Lower leg skin (tissue), 4 donors: ENCODE measurements at regions not wholly inside any gene's neighbourhood (a gene's known extent, or its start where the extent isn't known, plus 50 kb on each side); places are given as distances from the start of the nearest gene placed in this dataset.

Source experiments
- DNase-seq, 2 donors: peaks; one replicate each; pipeline ENCODE4 v3.0.0-alpha.2; 2019; ENCODE audit warnings: low spot score in 2 of 2
- H3K4me3 ChIP-seq: fragments of 200-600 bp; sonication (generic); 2 replicates; pipeline ENCODE4 v1.5.1; 2017; ENCODE audit warnings: mild to moderate bottlenecking, low read depth; ENCODE audit not compliant: poor library complexity, severe bottlenecking
- POLR2A ChIP-seq, 2 donors: fragments of 450-650 bp; IDR thresholded peaks; one replicate each; pipeline ENCODE4 v1.6.1; 2016 to 2017; ENCODE audit warnings: antibody characterized with exemption in 2 of 2, mild to moderate bottlenecking in 1 of 2, moderate library complexity in 1 of 2
- WGBS, 2 donors: methylation state at CpG; one replicate each; pipeline ENCODE4 v1.1.5; 2018; 5-methylcytosine and 5-hydroxymethylcytosine counted together
- intact Hi-C: fragments of 100-400 bp; cut with DNase I; formaldehyde crosslinking; loops from one replicate; pipeline ENCODE4 v1.15.0; 2023; ENCODE audit warnings: low total_unique reads
- TF ChIP-seq, protein P1 (sequence below), 3 donors: fragments of 450-650 bp; IDR thresholded peaks; one replicate each; pipeline ENCODE4 v1.5.1; 2016; ENCODE audit warnings: antibody characterized with exemption in 3 of 3, mild to moderate bottlenecking in 3 of 3, moderate library complexity in 2 of 3

DNA sequence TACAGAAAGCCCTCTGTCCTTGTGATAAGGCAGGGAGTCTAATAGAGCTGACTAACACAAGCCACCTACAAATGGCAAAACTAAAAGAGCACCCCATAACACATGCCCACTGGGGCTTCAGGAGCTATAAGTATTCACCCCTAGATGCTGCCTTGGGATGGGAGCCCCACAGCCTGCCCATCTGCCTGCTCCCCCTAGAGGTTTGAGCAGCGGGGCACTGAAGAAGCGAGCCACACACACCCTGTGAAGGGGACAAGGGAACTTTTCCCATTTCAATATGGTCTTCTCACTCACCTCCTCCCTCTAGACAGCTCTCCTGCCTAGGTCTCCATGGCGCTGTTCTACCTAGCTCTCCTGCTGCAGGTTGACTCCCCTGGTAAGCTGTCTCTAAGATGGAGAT lies 261.0 kb downstream of the SHQ1 start:
- TF ChIP-seq, protein P1, sequence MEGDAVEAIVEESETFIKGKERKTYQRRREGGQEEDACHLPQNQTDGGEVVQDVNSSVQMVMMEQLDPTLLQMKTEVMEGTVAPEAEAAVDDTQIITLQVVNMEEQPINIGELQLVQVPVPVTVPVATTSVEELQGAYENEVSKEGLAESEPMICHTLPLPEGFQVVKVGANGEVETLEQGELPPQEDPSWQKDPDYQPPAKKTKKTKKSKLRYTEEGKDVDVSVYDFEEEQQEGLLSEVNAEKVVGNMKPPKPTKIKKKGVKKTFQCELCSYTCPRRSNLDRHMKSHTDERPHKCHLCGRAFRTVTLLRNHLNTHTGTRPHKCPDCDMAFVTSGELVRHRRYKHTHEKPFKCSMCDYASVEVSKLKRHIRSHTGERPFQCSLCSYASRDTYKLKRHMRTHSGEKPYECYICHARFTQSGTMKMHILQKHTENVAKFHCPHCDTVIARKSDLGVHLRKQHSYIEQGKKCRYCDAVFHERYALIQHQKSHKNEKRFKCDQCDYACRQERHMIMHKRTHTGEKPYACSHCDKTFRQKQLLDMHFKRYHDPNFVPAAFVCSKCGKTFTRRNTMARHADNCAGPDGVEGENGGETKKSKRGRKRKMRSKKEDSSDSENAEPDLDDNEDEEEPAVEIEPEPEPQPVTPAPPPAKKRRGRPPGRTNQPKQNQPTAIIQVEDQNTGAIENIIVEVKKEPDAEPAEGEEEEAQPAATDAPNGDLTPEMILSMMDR (IDR thresholded peaks at IDR 0.05) = no peak
- TF ChIP-seq POLR2A (IDR thresholded peaks at IDR 0.05) = no peak
- 100% methylated on average over 3 of the region's 3 CpGs for WGBS, 2 donors

DNA sequence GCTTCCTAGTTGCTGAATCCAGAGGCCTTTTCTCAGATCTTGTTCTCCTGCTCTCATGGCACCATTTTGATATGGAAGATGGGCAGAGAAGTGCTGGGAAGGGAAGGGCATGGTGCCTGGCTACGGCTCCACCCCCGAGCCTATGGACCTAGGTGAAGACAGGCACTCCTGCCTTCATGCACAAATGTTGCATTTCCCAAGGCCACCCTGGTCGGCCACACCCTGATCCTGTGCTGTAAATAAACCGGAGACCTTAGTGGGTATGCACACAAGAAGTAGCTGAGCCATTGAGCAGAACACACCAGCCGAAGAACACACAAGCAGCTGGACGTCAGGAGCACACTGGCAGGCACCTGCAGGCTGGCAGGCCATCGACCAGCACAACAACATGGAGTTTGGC lies 261.6 kb downstream of the SHQ1 start:
- 95% methylated on average over 7 of the region's 7 CpGs for WGBS, 2 donors

More for the DNA sequence above, 261.0 kb downstream of the SHQ1 start:
- intact Hi-C loops = no loop called here
- H3K4me3 ChIP-seq = no peak overlapping the region
- DNase-seq = no peak

DNA sequence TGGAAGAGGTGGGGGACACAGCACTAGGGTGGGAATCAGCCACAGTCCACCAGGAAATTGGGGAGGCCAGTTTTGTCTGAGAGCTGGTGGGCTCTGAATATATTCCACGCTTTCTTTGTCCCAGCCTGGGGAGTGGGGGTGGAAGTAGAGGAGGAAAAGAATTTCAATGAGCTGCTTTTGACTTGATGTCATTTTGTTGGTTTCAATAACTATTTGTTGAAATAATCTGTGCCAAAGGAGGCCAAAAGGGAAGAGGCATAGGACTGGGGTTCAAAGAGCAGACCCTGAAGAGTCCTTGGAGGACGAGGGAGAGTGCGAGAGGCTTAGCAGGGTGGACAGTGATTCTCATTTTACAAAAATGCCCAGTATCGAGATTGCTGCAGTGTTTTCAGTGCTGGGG lies 262.3 kb downstream of the SHQ1 start:
- no peak for TF ChIP-seq POLR2A (IDR thresholded peaks at IDR 0.05)
- TF ChIP-seq, protein P1 (IDR thresholded peaks at IDR 0.05) = no peak
- H3K4me3 ChIP-seq = no peak overlapping the region
- DNase-seq = no peak
- 90% methylated on average over 4 of the region's 4 CpGs for WGBS, 2 donors
- intact Hi-C loops = no loop called here

More for the DNA sequence above, 261.6 kb downstream of the SHQ1 start:
- DNase-seq = no peak
- intact Hi-C loops = no loop called here
- no peak for TF ChIP-seq POLR2A (IDR thresholded peaks at IDR 0.05)
- TF ChIP-seq, protein P1 (IDR thresholded peaks at IDR 0.05) = no peak
- no peak overlapping the region for H3K4me3 ChIP-seq

DNA sequence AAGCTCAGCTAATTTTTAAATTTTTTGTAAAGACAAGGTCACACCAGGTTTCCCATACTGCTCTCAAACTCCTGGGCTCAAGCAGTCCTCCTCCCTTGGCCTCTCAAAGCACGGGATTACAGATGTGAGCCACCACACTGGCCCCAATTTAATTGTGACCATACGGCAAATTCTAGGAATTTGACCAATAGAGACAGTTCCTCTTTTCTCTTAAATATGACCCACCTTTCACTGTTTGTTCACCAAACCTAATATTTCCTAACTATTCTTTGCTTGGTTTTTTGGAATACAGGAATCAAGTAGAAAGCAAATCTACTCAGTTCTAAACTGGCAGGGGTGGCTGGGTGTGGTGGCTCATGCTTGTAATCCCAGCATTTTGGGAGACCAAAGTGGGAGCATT lies 264.0 kb downstream of the SHQ1 start:
- TF ChIP-seq, protein P1 (IDR thresholded peaks at IDR 0.05) = no peak
- no peak for TF ChIP-seq POLR2A (IDR thresholded peaks at IDR 0.05)
- WGBS, 2 donors = 94 to 96% methylated on average over 2 of the region's 2 CpGs
- no peak for DNase-seq
- no peak overlapping the region for H3K4me3 ChIP-seq
- intact Hi-C loops = no loop called here

DNA sequence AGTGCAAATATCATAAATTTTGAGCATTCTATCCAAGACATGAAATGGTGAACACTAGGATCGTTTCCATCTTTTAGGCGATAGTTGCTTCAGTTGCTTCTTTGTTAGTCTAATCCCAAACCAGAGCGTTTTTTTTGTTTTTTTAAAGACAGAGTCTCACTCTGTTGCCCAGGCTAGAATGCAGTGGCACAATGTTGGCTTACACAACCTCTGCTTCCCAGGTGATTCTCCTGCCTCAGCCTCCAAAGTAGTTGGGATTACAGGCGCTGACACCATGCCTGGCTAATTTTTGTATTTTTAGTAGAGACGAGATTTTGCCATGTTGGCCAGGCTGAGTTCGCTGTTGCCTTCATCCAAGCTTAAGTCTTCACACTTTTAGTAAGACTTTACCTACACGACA lies 265.3 kb downstream of the SHQ1 start:
- TF ChIP-seq POLR2A (IDR thresholded peaks at IDR 0.05) = no peak
- TF ChIP-seq, protein P1 (IDR thresholded peaks at IDR 0.05) = no peak
- DNase-seq = no peak
- intact Hi-C loops = no loop called here
- no peak overlapping the region for H3K4me3 ChIP-seq
- WGBS, 2 donors = 93 to 98% methylated on average over 7 of the region's 7 CpGs

DNA sequence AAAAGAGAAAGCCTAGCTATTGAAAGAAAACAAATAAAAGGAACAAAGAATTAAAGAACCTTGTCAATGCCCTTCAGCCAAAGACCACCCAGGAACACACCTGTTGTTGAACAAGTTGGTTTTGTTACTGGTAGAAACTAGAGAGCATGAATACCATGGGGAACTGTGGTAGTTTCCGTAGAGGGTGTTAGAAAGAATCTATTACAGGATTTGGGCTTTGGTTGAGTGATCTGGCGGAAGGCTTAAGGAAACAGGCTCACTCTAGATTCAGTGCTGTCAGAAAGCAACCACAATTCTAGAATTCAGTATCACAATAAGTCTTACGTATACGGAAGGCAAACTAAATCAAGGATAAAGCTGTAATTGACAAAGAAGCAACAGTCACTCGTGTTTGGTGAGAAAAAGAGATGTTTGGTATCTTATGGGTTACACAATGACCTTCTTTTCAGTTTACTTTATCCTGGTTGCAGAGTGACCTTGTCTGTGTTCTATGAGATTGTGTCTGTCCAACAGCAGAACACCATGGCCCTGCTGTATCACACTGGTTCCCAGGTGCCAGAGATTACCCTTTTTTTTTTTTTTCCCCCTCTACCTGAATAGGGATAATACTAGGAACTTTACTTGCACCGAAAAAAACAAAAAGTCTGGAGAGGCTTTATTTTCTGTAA lies 265.9 kb downstream of the SHQ1 start:
- intact Hi-C loops = no loop called here
- no peak overlapping the region for H3K4me3 ChIP-seq
- WGBS, 2 donors = 83 to 86% methylated on average over 6 of the region's 6 CpGs
- no peak for DNase-seq
- no peak for TF ChIP-seq POLR2A (IDR thresholded peaks at IDR 0.05)
